Vagina (tissue), 2 donors: ENCODE measurements at regions not wholly inside any gene's neighbourhood (a gene's known extent, or its start where the extent isn't known, plus 50 kb on each side); places are given as distances from the start of the nearest gene placed in this dataset.

Experiments
- POLR2A ChIP-seq, 2 donors: fragments of 450-650 bp; IDR thresholded peaks; one replicate each; pipeline ENCODE4 v1.6.1; 2017; ENCODE audit warnings: antibody characterized with exemption in 2 of 2, mild to moderate bottlenecking in 2 of 2, moderate library complexity in 2 of 2
- TF ChIP-seq, protein P1 (sequence below), 3 experiments: fragments of 450-650 bp in 2 of 3; fragments of 200-600 bp in 1 of 3; sonication (generic) in 1 of 3; IDR thresholded peaks; one replicate each; pipeline ENCODE4 v1.5.1; 2017 to 2019; ENCODE audit warnings: antibody characterized with exemption in 3 of 3, mild to moderate bottlenecking in 2 of 3, moderate library complexity in 2 of 3

DNA sequence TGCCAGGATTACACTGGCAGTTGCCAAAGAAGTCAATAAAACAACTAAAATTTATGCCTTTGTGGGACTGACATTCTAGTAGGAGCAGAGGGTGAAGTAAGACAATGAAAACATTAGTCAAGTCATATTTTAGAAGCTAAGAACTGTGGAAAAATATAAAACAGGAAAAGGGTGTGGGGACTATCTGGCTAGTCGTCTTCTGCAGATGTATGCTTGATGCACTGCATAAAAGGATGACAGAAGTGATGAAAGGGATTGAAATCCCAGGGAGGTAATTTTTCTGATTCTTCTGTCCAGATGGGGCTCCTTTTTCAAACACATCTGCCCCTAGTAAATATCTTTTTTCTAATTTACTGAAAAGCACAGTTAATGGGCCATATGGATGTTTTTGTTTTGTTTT is 706.3 kb downstream of the ADGRL2 start:
- TF ChIP-seq, protein P1, sequence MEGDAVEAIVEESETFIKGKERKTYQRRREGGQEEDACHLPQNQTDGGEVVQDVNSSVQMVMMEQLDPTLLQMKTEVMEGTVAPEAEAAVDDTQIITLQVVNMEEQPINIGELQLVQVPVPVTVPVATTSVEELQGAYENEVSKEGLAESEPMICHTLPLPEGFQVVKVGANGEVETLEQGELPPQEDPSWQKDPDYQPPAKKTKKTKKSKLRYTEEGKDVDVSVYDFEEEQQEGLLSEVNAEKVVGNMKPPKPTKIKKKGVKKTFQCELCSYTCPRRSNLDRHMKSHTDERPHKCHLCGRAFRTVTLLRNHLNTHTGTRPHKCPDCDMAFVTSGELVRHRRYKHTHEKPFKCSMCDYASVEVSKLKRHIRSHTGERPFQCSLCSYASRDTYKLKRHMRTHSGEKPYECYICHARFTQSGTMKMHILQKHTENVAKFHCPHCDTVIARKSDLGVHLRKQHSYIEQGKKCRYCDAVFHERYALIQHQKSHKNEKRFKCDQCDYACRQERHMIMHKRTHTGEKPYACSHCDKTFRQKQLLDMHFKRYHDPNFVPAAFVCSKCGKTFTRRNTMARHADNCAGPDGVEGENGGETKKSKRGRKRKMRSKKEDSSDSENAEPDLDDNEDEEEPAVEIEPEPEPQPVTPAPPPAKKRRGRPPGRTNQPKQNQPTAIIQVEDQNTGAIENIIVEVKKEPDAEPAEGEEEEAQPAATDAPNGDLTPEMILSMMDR (IDR thresholded peaks at IDR 0.05): no peak
- TF ChIP-seq POLR2A (IDR thresholded peaks at IDR 0.05): no peak
